GM19372 (cell line): ENCODE measurements at regions not wholly inside any gene's neighbourhood (a gene's known extent, or its start where the extent isn't known, plus 50 kb on each side); places are given as distances from the start of the nearest gene placed in this dataset.
"Not testable (repeated sequence)": the region's sequence is repeated elsewhere in the genome, so short reads cannot be mapped to it uniquely, and the experiment has no call there.

Experiments used
- ATAC-seq: cut with Tn5 transposase; IDR thresholded peaks from one replicate; pipeline ENCODE4 v1.9.1; 2021; ENCODE audit warnings: mild to moderate bottlenecking, low read depth, moderate library complexity; ENCODE audit not compliant: unreplicated experiment

GRCh38 chr12:84165998-84166571 is 746.5 kb downstream of the SLC6A15 start:
- no peak for ATAC-seq

- ATAC-seq = no peak
Observed at GRCh38 chr12:84161296-84161695, 751.3 kb downstream of the SLC6A15 start.

- no peak for ATAC-seq
Observed at GRCh38 chr12:84159260-84159659, 753.3 kb downstream of the SLC6A15 start.

- ATAC-seq = no peak
Observed at GRCh38 chr12:84157170-84157569, 755.4 kb downstream of the SLC6A15 start.

- not testable (repeated sequence) for ATAC-seq
Observed at GRCh38 chr12:84154991-84155930, 757.3 kb downstream of the SLC6A15 start.

- not testable (repeated sequence) for ATAC-seq
Observed at GRCh38 chr12:84154439-84154990, 758.1 kb downstream of the SLC6A15 start.

GRCh38 chr12:84150201-84150600 is 762.4 kb downstream of the SLC6A15 start:
- ATAC-seq = no peak

GRCh38 chr12:84148335-84148734 is 764.3 kb downstream of the SLC6A15 start:
- no peak for ATAC-seq

GRCh38 chr12:84136862-84137367 is 775.7 kb downstream of the SLC6A15 start:
- ATAC-seq = no peak

GRCh38 chr12:84135586-84136279 is 776.9 kb downstream of the SLC6A15 start:
- no peak for ATAC-seq

GRCh38 chr12:84134797-84135366 is 777.7 kb downstream of the SLC6A15 start:
- ATAC-seq = no peak

GRCh38 chr12:84131076-84131475 is 781.5 kb downstream of the SLC6A15 start:
- ATAC-seq = no peak

GRCh38 chr12:84128117-84128991 is 784.2 kb downstream of the SLC6A15 start:
- no peak for ATAC-seq

GRCh38 chr12:84124211-84124610 is 788.4 kb downstream of the SLC6A15 start:
- no peak for ATAC-seq

GRCh38 chr12:84117190-84117589 is 795.4 kb downstream of the SLC6A15 start:
- no peak for ATAC-seq

- ATAC-seq = no peak
Observed at GRCh38 chr12:84113666-84114065, 798.9 kb downstream of the SLC6A15 start.

GRCh38 chr12:84103886-84104285 is 808.7 kb downstream of the SLC6A15 start:
- not testable (repeated sequence) for ATAC-seq

- ATAC-seq = not testable (repeated sequence)
Observed at GRCh38 chr12:84101963-84102362, 810.6 kb downstream of the SLC6A15 start.

- not testable (repeated sequence) for ATAC-seq
Observed at GRCh38 chr12:84099591-84099990, 813.0 kb downstream of the SLC6A15 start.
